ENCODE measurements at regions not wholly inside any gene's neighbourhood (a gene's known extent, or its start where the extent isn't known, plus 50 kb on each side); places are given as distances from the start of the nearest gene placed in this dataset.
"Not testable (repeated sequence)": the region's sequence is repeated elsewhere in the genome, so short reads cannot be mapped to it uniquely, and the experiment has no call there.

DNA sequence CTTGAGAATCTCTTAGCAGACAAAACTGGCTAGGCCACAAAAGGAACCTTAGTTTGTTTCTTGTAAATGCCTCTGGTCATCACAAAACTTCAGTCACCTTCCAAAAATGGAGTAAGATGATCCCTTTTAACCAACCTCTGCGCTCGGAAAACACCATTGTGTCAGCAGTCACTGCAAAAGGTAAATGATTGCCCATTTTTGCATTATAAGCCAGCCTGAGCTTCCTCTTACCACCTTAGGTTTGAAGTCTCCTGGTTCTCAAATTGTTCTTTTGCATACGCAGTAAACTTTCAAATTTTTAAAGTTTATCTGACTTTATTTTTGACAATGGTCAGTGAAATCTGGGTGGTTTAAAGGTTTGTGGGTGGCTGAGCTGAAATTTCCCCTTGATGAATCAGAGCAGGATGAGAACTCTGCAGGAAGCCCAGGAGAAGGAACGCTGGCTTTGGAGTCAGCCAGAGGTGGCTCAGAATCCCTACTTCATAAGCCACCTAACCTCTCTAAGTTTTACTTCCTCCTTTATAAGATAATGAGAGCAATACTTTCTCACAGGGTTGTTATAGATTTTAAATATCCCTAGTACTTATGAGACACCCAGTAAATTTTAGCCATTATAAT, 131.4 kb downstream of the MED10 start:
- no peak overlapping the region for H3K9ac ChIP-seq (ENCODE audit: low read length)
- no peak overlapping the region for H3K27ac ChIP-seq (ENCODE audit: low read length)
- no peaks in the 10 kb centered on the region for H3F3A ChIP-seq (ENCODE audit: insufficient read depth, low read length)
- no peaks in the 10 kb centered on the region for H3K36me3 ChIP-seq (replicated peaks; ENCODE audit: insufficient read depth, low read length)
- no peaks in the 10 kb centered on the region for H3K4me1 ChIP-seq (ENCODE audit: low read length)
- H3K27me3 ChIP-seq (replicated peaks; ENCODE audit: insufficient read depth, low read length): no peaks in the 10 kb centered on the region
- H2AFZ ChIP-seq (ENCODE audit: low read length): no peak overlapping the region
- H3K9me2 ChIP-seq (replicated peaks; ENCODE audit: insufficient read depth, low read length): no peaks in the 10 kb centered on the region
- DNase-seq: no peak
- H4K20me1 ChIP-seq (ENCODE audit: insufficient read depth, low read length): no peaks in the 10 kb centered on the region
- no peaks in the 10 kb centered on the region for H3K9me3 ChIP-seq (replicated peaks; ENCODE audit: insufficient read depth, low read length)
- no peak overlapping the region for H3K4me2 ChIP-seq (ENCODE audit: low read depth, low read length)
- H3K79me2 ChIP-seq (ENCODE audit: low read length): no peaks in the 10 kb centered on the region
- no peak for TF ChIP-seq EZH2phosphoT487 (IDR thresholded peaks at IDR 0.05; ENCODE audit: low read length)
- no peak for TF ChIP-seq CTCF (IDR thresholded peaks at IDR 0.05; ENCODE audit: low read length)
- TF ChIP-seq EZH2 (optimal IDR thresholded peaks at IDR 0.05; ENCODE audit: low read depth, low read length): no peak
- H3K4me3 ChIP-seq (ENCODE audit: low read length): no peak overlapping the region

GRCh38 chr5:6244339-6244714, 134.0 kb downstream of the MED10 start:
- TF ChIP-seq EZH2 (optimal IDR thresholded peaks at IDR 0.05; ENCODE audit: low read depth, low read length) (no peak), CTCF (IDR thresholded peaks at IDR 0.05; ENCODE audit: low read length) (no peak), EZH2phosphoT487 (IDR thresholded peaks at IDR 0.05; ENCODE audit: low read length) (no peak)
- no peak for DNase-seq
- H3K4me2 ChIP-seq (ENCODE audit: low read depth, low read length): no peak overlapping the region
- H3K9me2 ChIP-seq (replicated peaks; ENCODE audit: insufficient read depth, low read length): no peaks in the 10 kb centered on the region
- H3K9me3 ChIP-seq (replicated peaks; ENCODE audit: insufficient read depth, low read length): no peaks in the 10 kb centered on the region
- H3K27ac ChIP-seq (ENCODE audit: low read length): no peak overlapping the region
- H2AFZ ChIP-seq (ENCODE audit: low read length): no peak overlapping the region
- no peaks in the 10 kb centered on the region for H3K36me3 ChIP-seq (replicated peaks; ENCODE audit: insufficient read depth, low read length)
- no peaks in the 10 kb centered on the region for H3K27me3 ChIP-seq (replicated peaks; ENCODE audit: insufficient read depth, low read length)
- no peaks in the 10 kb centered on the region for H3F3A ChIP-seq (ENCODE audit: insufficient read depth, low read length)
- H3K9ac ChIP-seq (ENCODE audit: low read length): no peak overlapping the region
- H4K20me1 ChIP-seq (ENCODE audit: insufficient read depth, low read length): no peaks in the 10 kb centered on the region
- H3K4me1 ChIP-seq (ENCODE audit: low read length): no peaks in the 10 kb centered on the region
- H3K4me3 ChIP-seq (ENCODE audit: low read length): no peak overlapping the region
- H3K79me2 ChIP-seq (ENCODE audit: low read length): no peaks in the 10 kb centered on the region

DNA sequence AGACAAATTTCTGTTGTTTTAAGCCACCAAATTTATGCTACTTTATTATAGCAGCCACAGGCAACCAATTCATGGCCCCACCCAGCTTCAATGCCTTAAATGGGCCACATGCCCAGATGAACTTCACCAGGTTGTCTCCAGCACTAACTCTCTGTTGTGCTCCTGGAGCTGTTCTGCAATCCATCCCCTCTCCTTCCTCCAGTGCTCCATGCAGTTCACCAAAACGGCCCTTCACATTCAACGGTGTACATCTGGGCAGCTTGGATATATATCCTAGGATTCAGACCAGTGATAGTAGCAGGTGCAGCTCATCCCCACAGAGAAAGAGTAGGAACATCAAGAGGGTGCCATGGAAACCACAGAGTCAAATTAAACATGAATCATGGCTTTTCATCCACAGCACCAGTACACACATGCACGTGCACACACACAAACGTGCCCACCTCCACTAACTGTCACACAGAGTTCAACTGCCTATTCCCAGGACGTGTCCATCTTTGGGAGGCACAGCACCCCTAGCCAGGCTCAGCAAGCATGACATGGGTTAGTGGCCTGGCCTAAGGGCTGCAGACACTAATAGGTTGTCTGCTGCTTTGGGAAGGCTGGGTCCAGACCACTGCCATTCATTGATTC, 134.5 kb downstream of the MED10 start:
- Histone ChIP-seq H3K27ac (ENCODE audit: low read length) (no peak overlapping the region), H2AFZ (ENCODE audit: low read length) (no peak overlapping the region), H4K20me1 (ENCODE audit: insufficient read depth, low read length) (no peaks in the 10 kb centered on the region), H3F3A (ENCODE audit: insufficient read depth, low read length) (no peaks in the 10 kb centered on the region), H3K79me2 (ENCODE audit: low read length) (no peaks in the 10 kb centered on the region), H3K9ac (ENCODE audit: low read length) (no peak overlapping the region), H3K4me1 (ENCODE audit: low read length) (no peaks in the 10 kb centered on the region), H3K9me3 (replicated peaks; ENCODE audit: insufficient read depth, low read length) (no peaks in the 10 kb centered on the region), H3K9me2 (replicated peaks; ENCODE audit: insufficient read depth, low read length) (no peaks in the 10 kb centered on the region), H3K4me3 (ENCODE audit: low read length) (no peak overlapping the region), H3K27me3 (replicated peaks; ENCODE audit: insufficient read depth, low read length) (no peaks in the 10 kb centered on the region), H3K36me3 (replicated peaks; ENCODE audit: insufficient read depth, low read length) (no peaks in the 10 kb centered on the region), H3K4me2 (ENCODE audit: low read depth, low read length) (no peak overlapping the region)
- no peak for DNase-seq
- no peak for TF ChIP-seq EZH2phosphoT487 (IDR thresholded peaks at IDR 0.05; ENCODE audit: low read length)
- TF ChIP-seq EZH2 (optimal IDR thresholded peaks at IDR 0.05; ENCODE audit: low read depth, low read length): no peak
- TF ChIP-seq CTCF (IDR thresholded peaks at IDR 0.05; ENCODE audit: low read length): no peak

DNA sequence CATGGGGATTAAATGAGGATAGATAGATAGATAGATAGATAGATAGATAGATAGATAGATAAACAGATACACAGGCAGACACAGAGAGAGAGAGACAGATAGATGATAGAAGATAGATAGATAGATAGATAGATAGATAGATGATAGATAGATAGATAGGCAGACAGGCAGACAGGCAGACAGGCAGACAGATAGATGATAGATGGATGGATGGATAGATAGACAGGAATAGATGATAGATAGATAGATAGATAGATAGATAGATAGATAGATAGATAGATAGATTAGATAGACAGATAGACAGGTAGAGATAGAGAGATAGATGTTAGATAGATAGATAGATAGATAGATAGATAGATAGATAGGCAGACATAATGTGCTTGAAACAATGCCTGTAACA, 137.3 kb downstream of the MED10 start:
- not testable (repeated sequence) for H3K9me3 ChIP-seq (replicated peaks; ENCODE audit: insufficient read depth, low read length); H3K9me2 ChIP-seq (replicated peaks; ENCODE audit: insufficient read depth, low read length); H3K36me3 ChIP-seq (replicated peaks; ENCODE audit: insufficient read depth, low read length); H3K4me2 ChIP-seq (ENCODE audit: low read depth, low read length); H2AFZ ChIP-seq (ENCODE audit: low read length); DNase-seq; H3K27ac ChIP-seq (ENCODE audit: low read length); H3K79me2 ChIP-seq (ENCODE audit: low read length); H3K27me3 ChIP-seq (replicated peaks; ENCODE audit: insufficient read depth, low read length); H4K20me1 ChIP-seq (ENCODE audit: insufficient read depth, low read length); H3K9ac ChIP-seq (ENCODE audit: low read length); H3K4me1 ChIP-seq (ENCODE audit: low read length); H3F3A ChIP-seq (ENCODE audit: insufficient read depth, low read length); H3K4me3 ChIP-seq (ENCODE audit: low read length)

Data from MM.1S (cell line).